ENCODE measurements at regions not wholly inside any gene's neighbourhood (a gene's known extent, or its start where the extent isn't known, plus 50 kb on each side); places are given as distances from the start of the nearest gene placed in this dataset.
"Not testable (repeated sequence)": the region's sequence is repeated elsewhere in the genome, so short reads cannot be mapped to it uniquely, and the experiment has no call there.

DNA sequence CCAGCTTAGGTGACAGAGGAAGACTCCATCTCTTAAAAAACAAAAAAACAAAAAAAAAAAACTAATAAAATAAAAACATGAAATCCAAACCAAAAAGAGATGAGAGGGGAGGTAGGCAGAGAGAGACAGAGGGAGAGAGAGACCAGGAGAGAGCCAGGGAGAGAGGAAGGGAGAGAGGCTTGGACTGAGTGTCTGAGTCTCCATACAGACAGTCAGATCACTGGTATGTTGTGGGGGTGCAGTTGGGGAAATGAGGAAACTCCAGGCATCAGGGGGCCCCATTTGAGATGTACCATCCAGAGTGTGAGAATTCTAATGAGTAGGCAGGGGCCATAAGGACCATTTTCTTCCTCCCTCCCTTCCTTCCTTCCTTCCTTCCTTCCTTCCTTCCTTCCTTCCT, 53.1 kb upstream of the SEPTIN5 start:
- DNase-seq (ENCODE audit: low read depth, low spot score), result no peak

DNA sequence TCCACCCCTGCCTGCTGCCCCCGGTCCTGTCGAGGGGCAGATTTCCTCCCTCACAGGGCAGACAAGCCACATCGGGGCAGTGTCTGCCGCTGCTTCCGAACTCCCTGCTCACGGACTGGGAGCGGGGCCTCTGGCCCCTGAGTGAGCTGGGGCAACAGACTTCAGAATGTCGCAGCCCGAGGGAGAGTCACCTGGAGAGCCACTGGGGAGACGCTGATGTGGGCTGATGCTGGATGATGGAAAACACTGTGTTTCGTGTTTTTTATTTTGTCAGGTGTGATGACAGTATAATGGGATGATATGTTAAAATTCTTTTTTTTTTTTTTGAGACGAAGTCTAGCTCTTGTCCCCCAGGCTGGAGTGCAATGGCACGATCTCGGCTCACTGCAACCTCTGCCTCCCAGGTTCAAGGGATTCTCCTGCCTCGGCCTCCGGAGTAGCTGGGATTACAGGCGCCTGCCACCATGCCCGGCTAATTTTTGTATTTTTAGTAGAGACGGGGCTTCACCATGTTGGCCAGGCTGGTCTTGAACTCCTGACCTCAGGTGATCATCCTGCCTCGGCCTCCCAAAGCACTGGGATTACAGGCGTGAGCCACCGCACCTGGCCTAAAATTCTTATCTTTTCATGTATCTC, 52.1 kb upstream of the SEPTIN5 start:
- DNase-seq (ENCODE audit: low read depth, low spot score), result not testable (repeated sequence)

DNA sequence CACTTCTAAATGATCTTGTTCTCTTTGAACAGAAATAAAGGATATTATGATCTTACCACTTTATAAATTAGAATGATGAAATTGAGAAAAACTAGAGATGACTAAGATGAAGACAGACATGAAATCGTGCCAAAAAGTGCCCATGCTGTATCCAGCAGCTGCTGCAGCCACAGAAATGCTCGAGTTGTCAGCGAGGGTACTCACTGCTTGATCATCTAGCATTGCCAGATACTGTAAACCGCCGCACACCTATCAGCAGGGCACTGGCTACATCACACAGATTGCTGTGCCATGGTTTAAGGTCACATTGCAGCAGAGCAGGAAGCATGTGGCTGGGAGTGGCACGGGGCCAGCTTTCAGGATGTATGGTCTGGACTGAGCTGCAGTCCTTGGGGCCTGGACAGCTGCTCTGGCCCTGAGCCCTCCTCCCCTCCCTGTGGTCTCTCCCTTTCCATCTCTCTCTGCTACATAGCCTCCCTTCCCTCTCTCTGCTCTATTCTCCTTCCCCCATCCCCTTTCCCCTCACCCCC, 51.0 kb upstream of the SEPTIN5 start:
- no peak for DNase-seq (ENCODE audit: low read depth, low spot score)

DNA sequence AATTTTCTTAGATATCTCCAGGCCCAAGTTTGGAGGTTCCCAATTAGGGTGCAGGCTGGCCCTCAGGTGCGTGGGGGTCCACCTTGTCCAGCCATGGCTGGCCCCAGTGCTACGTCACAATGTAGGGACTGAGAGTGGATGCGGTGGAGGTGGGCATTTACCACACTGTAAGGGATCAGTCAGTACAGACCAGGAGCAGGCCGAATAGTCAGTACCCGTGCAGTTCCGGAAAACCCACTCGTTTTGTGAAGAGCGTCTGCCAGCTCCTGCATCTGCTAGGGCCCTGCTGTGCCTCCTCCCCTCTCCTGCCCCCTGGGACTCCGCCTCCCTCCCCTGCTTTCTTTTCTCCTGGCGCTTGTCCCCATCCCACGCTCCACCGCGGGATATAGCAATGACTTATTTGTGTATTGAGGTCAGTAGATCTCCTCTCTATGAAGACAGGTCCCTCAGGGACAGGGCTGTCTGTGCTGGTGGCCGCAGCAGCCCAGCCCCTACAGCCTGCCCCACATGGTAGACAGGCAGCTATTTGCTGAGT, 50.4 kb upstream of the SEPTIN5 start:
- DNase-seq (ENCODE audit: low read depth, low spot score), result no peak

DNA sequence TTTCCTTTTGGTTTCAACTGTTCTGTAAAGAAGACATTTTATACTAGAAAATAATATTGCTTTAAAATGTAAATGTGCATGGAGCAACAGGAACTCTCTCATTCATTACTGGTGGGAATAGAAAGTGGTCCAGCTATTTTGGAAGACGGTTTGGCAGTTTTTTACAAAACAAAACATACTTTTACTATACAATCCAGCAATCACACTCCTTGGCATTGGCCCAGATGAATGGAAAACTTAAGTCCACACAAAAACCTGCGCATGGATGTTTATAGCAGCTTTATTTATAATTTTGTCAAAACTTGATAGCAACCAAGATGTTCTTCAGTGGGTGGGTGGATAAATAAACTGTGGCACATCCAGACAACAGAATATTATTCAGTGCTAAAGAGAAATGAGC, 49.9 kb upstream of the SEPTIN5 start:
- no peak for DNase-seq (ENCODE audit: low read depth, low spot score)

All from activated naive CD8-positive, alpha-beta T cell treated with anti-CD3 and anti-CD28 coated beads, Interleukin-2, amount 50 U/mL, for 16 hours (primary cell).